AG04450 (cell line): ENCODE measurements at regions not wholly inside any gene's neighbourhood (a gene's known extent, or its start where the extent isn't known, plus 50 kb on each side); places are given as distances from the start of the nearest gene placed in this dataset.

Experiments used
- CTCF ChIA-PET: fragments of 300-600, 350-600 bp; formaldehyde crosslinking; extraction: SDS; loops from one replicate; lab custom pipeline; 2022; ENCODE audit warnings: antibody characterized with exemption, inconsistent platforms; lab: Charles Lee
- POLR2A ChIA-PET: fragments of 350-600 bp; formaldehyde crosslinking; extraction: SDS; loops from one replicate; lab custom pipeline; 2021; ENCODE audit warnings: antibody characterized with exemption, inconsistent platforms; lab: Yijun Ruan, JAX
- DNase-seq: peaks from one replicate; pipeline ENCODE4 v3.0.0-alpha.2; 2011; ENCODE audit warnings: low read depth, low spot score
- H3K27ac ChIP-seq: one replicate; pipeline ENCODE4 v1.5.1; 2012; ENCODE audit warnings: low read depth, low read length, control low read depth
- H3K27me3 ChIP-seq: one replicate; pipeline ENCODE4 v1.6.0; 2012; ENCODE audit warnings: low read length; ENCODE audit not compliant: control insufficient read depth, insufficient read depth
- H3K4me3 ChIP-seq: 2 replicates; pipeline ENCODE4 v1.5.1; 2011; ENCODE audit warnings: mild to moderate bottlenecking, low read depth, low read length, control low read depth
- H3K9me3 ChIP-seq: 2 replicates; pipeline ENCODE4 v1.5.1; 2012; ENCODE audit warnings: low read length; ENCODE audit not compliant: control insufficient read depth, insufficient read depth
- TF ChIP-seq, protein P1 (sequence below): IDR thresholded peaks from 2 replicates; pipeline ENCODE4 v1.5.1; 2011; ENCODE audit warnings: low read depth, low read length, control low read depth, inconsistent platforms

DNA sequence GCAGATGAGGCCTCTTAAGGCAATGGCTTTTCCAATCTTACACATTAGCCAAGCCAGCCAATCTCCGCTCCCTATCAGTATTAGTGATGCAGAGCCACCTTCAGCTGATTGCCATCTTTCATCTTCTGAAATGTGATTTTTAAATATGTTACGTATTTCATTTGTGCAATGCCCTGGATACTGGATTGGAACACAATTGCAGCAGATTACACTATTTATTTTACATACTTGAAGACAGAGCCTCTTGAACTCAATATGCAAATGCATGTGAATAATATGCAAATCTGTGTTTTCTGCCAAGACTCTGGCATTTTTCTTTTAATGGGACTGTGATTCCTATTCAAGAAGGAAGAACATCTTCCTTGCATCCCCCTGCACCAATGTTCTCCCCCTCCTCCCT, 90.5 kb downstream of the GRIN2B start:
- POLR2A ChIA-PET = no interaction called here

GRCh38 chr12:13887779-13888388, 93.5 kb downstream of the GRIN2B start:
- TF ChIP-seq, protein P1, sequence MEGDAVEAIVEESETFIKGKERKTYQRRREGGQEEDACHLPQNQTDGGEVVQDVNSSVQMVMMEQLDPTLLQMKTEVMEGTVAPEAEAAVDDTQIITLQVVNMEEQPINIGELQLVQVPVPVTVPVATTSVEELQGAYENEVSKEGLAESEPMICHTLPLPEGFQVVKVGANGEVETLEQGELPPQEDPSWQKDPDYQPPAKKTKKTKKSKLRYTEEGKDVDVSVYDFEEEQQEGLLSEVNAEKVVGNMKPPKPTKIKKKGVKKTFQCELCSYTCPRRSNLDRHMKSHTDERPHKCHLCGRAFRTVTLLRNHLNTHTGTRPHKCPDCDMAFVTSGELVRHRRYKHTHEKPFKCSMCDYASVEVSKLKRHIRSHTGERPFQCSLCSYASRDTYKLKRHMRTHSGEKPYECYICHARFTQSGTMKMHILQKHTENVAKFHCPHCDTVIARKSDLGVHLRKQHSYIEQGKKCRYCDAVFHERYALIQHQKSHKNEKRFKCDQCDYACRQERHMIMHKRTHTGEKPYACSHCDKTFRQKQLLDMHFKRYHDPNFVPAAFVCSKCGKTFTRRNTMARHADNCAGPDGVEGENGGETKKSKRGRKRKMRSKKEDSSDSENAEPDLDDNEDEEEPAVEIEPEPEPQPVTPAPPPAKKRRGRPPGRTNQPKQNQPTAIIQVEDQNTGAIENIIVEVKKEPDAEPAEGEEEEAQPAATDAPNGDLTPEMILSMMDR = no peak
- Histone ChIP-seq H3K27ac (no peak overlapping the region), H3K27me3 (no peaks in the 10 kb centered on the region), H3K4me3 (no peak overlapping the region), H3K9me3 (no peaks in the 10 kb centered on the region)
- ChIA-PET CTCF (no interaction called here), POLR2A (no interaction called here)
- no peak for DNase-seq

More for the DNA sequence above, 90.5 kb downstream of the GRIN2B start:
- TF ChIP-seq, protein P1 = no peak
- Histone ChIP-seq H3K9me3 (no peaks in the 10 kb centered on the region), H3K27me3 (no peaks in the 10 kb centered on the region), H3K27ac (no peak overlapping the region), H3K4me3 (no peak overlapping the region)
- CTCF ChIA-PET = no interaction called here
- DNase-seq = no peak

GRCh38 chr12:13882176-13882575, 99.2 kb downstream of the GRIN2B start:
- H3K27me3 ChIP-seq = no peaks in the 10 kb centered on the region
- no peak for DNase-seq
- H3K9me3 ChIP-seq = no peaks in the 10 kb centered on the region
- POLR2A ChIA-PET = no interaction called here
- no peak overlapping the region for H3K27ac ChIP-seq
- no peak overlapping the region for H3K4me3 ChIP-seq
- TF ChIP-seq, protein P1 = no peak
- CTCF ChIA-PET = no interaction called here

DNA sequence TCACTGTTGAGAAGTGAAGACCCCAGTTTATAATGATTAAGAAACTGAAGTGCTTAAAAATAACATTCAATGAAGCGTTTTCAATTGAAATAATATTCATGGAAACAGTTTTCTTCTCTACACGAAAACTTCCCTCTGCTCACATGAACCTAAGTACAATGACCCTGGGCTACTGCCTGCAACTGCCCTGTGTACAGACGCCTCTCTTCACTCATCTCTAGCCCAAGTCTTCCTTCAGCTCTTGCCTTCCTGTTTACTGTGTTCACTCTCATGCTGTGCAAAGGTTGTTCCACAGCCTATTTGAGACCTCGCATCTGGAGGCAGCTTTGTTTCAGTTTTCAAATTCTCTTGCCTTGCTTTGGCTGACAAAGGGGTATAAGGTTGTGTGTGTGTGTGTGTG, 100.8 kb downstream of the GRIN2B start:
- Histone ChIP-seq H3K4me3 (no peak overlapping the region), H3K27me3 (no peaks in the 10 kb centered on the region), H3K9me3 (no peaks in the 10 kb centered on the region), H3K27ac (no peak overlapping the region)
- no peak for DNase-seq
- TF ChIP-seq, protein P1 = no peak
- CTCF ChIA-PET = no interaction called here
- POLR2A ChIA-PET = no interaction called here

DNA sequence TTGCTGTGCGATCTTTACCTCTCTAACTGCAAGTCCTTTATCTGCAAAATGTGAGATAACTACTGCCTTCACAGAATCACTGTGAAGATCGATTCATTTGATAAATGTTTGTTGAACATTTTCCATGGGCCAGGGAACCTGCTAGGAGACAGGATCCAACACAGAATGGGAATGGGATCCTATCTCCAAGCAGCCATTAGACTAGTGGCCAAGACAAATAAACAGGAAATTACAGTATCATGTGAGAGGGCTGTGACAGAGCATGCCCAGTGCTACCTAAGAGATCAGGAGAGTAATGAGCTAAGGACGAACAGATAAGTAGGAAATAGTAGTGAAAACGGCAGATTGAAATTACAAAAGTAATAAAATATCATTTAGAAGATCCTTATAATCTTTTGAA, 105.7 kb downstream of the GRIN2B start:
- no peak overlapping the region for H3K27ac ChIP-seq
- POLR2A ChIA-PET = no interaction called here
- CTCF ChIA-PET = interaction anchor here (0.6 kb wide), 1 partner anchor 291 kb away, joined by 3 read pairs; no protein-coding TSS in a partner anchor
- no peaks in the 10 kb centered on the region for H3K27me3 ChIP-seq
- DNase-seq = no peak
- TF ChIP-seq, protein P1 = no peak
- H3K4me3 ChIP-seq = no peak overlapping the region
- no peaks in the 10 kb centered on the region for H3K9me3 ChIP-seq
